Activated T-cell treated with anti-CD3 and anti-CD28 coated beads, Interleukin-2, amount 50 U/mL, for 4 hours (primary cell): ENCODE measurements at regions not wholly inside any gene's neighbourhood (a gene's known extent, or its start where the extent isn't known, plus 50 kb on each side); places are given as distances from the start of the nearest gene placed in this dataset.
"Not testable (repeated sequence)": the region's sequence is repeated elsewhere in the genome, so short reads cannot be mapped to it uniquely, and the experiment has no call there.

Experiments used
- ATAC-seq, 2 donors: fragments of 200-7000 bp; cut with Tn5 transposase; one replicate each; pipeline ENCODE4 v1.10.0; 2021
- DNase-seq: peaks from one replicate; pipeline ENCODE4 v3.0.0-alpha.2; 2020
- H3K27me3 Mint-ChIP-seq: one replicate; pipeline ENCODE4 v1.8.0; 2021; ENCODE audit warnings: low read depth, mixed read lengths
- H3K36me3 Mint-ChIP-seq: one replicate; pipeline ENCODE4 v1.8.0; 2022; ENCODE audit warnings: mixed read lengths; ENCODE audit not compliant: insufficient read depth
- H3K4me1 Mint-ChIP-seq: one replicate; pipeline ENCODE4 v1.8.0; 2021; ENCODE audit warnings: low read depth, mixed read lengths
- H3K4me3 Mint-ChIP-seq: one replicate; pipeline ENCODE4 v1.8.0; 2021; ENCODE audit warnings: mild to moderate bottlenecking, moderate library complexity, mixed read lengths
- H3K9me3 Mint-ChIP-seq: one replicate; pipeline ENCODE4 v1.8.0; 2021; ENCODE audit warnings: mixed read lengths

- Mint-ChIP-seq H3K4me3 (no peak overlapping the region), H3K27me3 (peaks cover 19% of the 10 kb centered on the region), H3K36me3 (no peaks in the 10 kb centered on the region), H3K9me3 (no peaks in the 10 kb centered on the region), H3K4me1 (no peaks in the 10 kb centered on the region)
- no peak for DNase-seq
- no peak for ATAC-seq
Measured at GRCh38 chr4:1558205-1558604, 125.9 kb downstream of the FAM53A start.

- peaks cover 17% of the 10 kb centered on the region for H3K27me3 Mint-ChIP-seq
- H3K4me1 Mint-ChIP-seq, result no peaks in the 10 kb centered on the region
- no peaks in the 10 kb centered on the region for H3K36me3 Mint-ChIP-seq
- no peak for DNase-seq
- no peak for ATAC-seq
- no peak overlapping the region for H3K4me3 Mint-ChIP-seq
- H3K9me3 Mint-ChIP-seq, result no peaks in the 10 kb centered on the region
Measured at GRCh38 chr4:1557221-1557597, 126.9 kb downstream of the FAM53A start.

GRCh38 chr4:1556541-1557220, 127.4 kb downstream of the FAM53A start:
- ATAC-seq (peak in 1 of 2 donors; percentile 14), DNase-seq (no peak)
- no peaks in the 10 kb centered on the region for H3K9me3 Mint-ChIP-seq
- H3K4me1 Mint-ChIP-seq, result no peaks in the 10 kb centered on the region
- H3K27me3 Mint-ChIP-seq, result peaks cover 13% of the 10 kb centered on the region
- no peaks in the 10 kb centered on the region for H3K36me3 Mint-ChIP-seq
- no peak overlapping the region for H3K4me3 Mint-ChIP-seq

- H3K4me3 Mint-ChIP-seq, result no peak overlapping the region
- no peaks in the 10 kb centered on the region for H3K4me1 Mint-ChIP-seq
- DNase-seq, result no peak
- H3K9me3 Mint-ChIP-seq, result no peaks in the 10 kb centered on the region
- no peaks in the 10 kb centered on the region for H3K36me3 Mint-ChIP-seq
- ATAC-seq, result no peak
- H3K27me3 Mint-ChIP-seq, result peaks cover 13% of the 10 kb centered on the region
Measured at GRCh38 chr4:1554876-1555265, 129.2 kb downstream of the FAM53A start.

- DNase-seq (no peak), ATAC-seq (no peak)
- Mint-ChIP-seq H3K4me1 (no peaks in the 10 kb centered on the region), H3K4me3 (no peak overlapping the region), H3K9me3 (no peaks in the 10 kb centered on the region), H3K36me3 (no peaks in the 10 kb centered on the region), H3K27me3 (peaks cover 13% of the 10 kb centered on the region)
Measured at GRCh38 chr4:1554246-1554875, 129.8 kb downstream of the FAM53A start.

GRCh38 chr4:1553365-1553764, 130.7 kb downstream of the FAM53A start:
- ATAC-seq (no peak), DNase-seq (no peak)
- Mint-ChIP-seq H3K4me3 (no peak overlapping the region), H3K9me3 (no peaks in the 10 kb centered on the region), H3K36me3 (no peaks in the 10 kb centered on the region), H3K4me1 (peaks cover 6% of the 10 kb centered on the region), H3K27me3 (peaks cover 13% of the 10 kb centered on the region)

- peaks cover 12% of the 10 kb centered on the region for H3K4me1 Mint-ChIP-seq
- no peak for DNase-seq
Measured at GRCh38 chr4:1552451-1552850, 131.7 kb downstream of the FAM53A start.

GRCh38 chr4:1551211-1551610, 132.9 kb downstream of the FAM53A start:
- Mint-ChIP-seq H3K36me3 (no peaks in the 10 kb centered on the region), H3K9me3 (no peaks in the 10 kb centered on the region), H3K4me1 (peaks cover 16% of the 10 kb centered on the region), H3K27me3 (peaks cover 12% of the 10 kb centered on the region), H3K4me3 (no peak overlapping the region)
- DNase-seq, result no peak
- no peak for ATAC-seq

More at GRCh38 chr4:1552451-1552850, 131.7 kb downstream of the FAM53A start:
- no peak for ATAC-seq
- no peaks in the 10 kb centered on the region for H3K36me3 Mint-ChIP-seq
- peaks cover 15% of the 10 kb centered on the region for H3K27me3 Mint-ChIP-seq
- H3K4me3 Mint-ChIP-seq, result no peak overlapping the region
- H3K9me3 Mint-ChIP-seq, result no peaks in the 10 kb centered on the region

GRCh38 chr4:1550122-1551070, 133.7 kb downstream of the FAM53A start:
- ATAC-seq, result no peak
- Mint-ChIP-seq H3K36me3 (no peaks in the 10 kb centered on the region), H3K4me1 (peaks cover 16% of the 10 kb centered on the region), H3K9me3 (no peaks in the 10 kb centered on the region), H3K4me3 (no peak overlapping the region), H3K27me3 (peaks cover 12% of the 10 kb centered on the region)
- DNase-seq, result no peak

GRCh38 chr4:1549638-1550035, 134.5 kb downstream of the FAM53A start:
- DNase-seq, result no peak
- no peak overlapping the region for H3K4me3 Mint-ChIP-seq
- H3K9me3 Mint-ChIP-seq, result no peaks in the 10 kb centered on the region
- peaks cover 8% of the 10 kb centered on the region for H3K27me3 Mint-ChIP-seq
- ATAC-seq, result no peak
- peaks cover 20% of the 10 kb centered on the region for H3K4me1 Mint-ChIP-seq
- no peaks in the 10 kb centered on the region for H3K36me3 Mint-ChIP-seq

- ATAC-seq (peak; percentile 89 to 92), DNase-seq (peak; percentile 59)
- not testable (repeated sequence) for H3K9me3 Mint-ChIP-seq, H3K36me3 Mint-ChIP-seq, H3K27me3 Mint-ChIP-seq
- peaks cover 22% of the 10 kb centered on the region for H3K4me1 Mint-ChIP-seq
- peak overlapping the region; percentile 16 for H3K4me3 Mint-ChIP-seq
Measured at GRCh38 chr4:1548827-1549637, 135.1 kb downstream of the FAM53A start.

GRCh38 chr4:1547856-1548826, 136.0 kb downstream of the FAM53A start:
- Mint-ChIP-seq H3K4me3 (peak overlapping the region; percentile 16), H3K27me3 (peaks cover 6% of the 10 kb centered on the region), H3K36me3 (no peaks in the 10 kb centered on the region), H3K9me3 (no peaks in the 10 kb centered on the region), H3K4me1 (peaks cover 27% of the 10 kb centered on the region)
- ATAC-seq (no peak), DNase-seq (no peak)
